Umbilical cord (tissue), 1 donor: ENCODE measurements at regions not wholly inside any gene's neighbourhood (a gene's known extent, or its start where the extent isn't known, plus 50 kb on each side); places are given as distances from the start of the nearest gene placed in this dataset.

Experiments
- DNase-seq: peaks from one replicate; pipeline ENCODE4 v3.0.0-alpha.2; 2015; ENCODE audit warnings: low spot score

DNA sequence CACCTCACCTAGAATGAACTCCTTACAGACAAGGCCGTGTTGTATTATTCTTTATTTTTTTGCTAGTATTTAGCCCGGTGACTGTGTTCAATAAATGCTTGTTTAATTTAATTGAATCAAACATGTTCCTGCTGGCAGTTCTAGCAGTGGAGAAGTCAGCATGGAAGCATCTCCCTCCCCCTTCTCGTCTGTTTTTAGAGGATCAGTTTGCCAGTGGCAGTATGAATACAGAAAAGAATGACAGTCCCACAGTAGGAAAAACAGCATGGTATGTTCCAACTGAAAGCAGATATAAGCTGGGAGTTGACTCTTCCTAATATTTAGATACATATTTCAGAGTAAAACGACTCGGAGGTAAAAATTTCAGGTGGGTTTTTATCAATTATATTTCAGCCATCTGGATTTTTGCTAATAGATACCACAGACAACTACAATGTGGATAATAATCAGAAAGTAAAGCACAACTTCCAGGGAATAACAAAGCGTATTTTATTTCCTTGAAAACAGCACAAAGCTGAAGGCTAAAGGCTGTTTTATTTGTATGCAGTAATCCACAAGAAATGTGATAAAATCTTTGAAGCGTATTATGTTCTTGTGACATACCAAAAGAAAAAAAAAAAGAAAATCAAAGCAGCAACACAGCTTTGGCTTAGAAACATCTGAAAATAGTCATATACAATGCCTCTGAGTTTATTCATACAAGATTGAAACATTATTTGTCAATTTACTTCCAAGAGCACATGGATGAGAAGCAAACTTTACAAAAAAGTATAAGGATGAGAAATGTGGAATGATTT, 244.5 kb upstream of the KCNMB2 start:
- DNase-seq = no peak

- no peak for DNase-seq
Observed at GRCh38 chr3:178295292-178295912, 240.8 kb upstream of the KCNMB2 start.

GRCh38 chr3:178297199-178297598, 239.0 kb upstream of the KCNMB2 start:
- DNase-seq = no peak

- DNase-seq = no peak
Observed at GRCh38 chr3:178297740-178298139, 238.5 kb upstream of the KCNMB2 start.

DNA sequence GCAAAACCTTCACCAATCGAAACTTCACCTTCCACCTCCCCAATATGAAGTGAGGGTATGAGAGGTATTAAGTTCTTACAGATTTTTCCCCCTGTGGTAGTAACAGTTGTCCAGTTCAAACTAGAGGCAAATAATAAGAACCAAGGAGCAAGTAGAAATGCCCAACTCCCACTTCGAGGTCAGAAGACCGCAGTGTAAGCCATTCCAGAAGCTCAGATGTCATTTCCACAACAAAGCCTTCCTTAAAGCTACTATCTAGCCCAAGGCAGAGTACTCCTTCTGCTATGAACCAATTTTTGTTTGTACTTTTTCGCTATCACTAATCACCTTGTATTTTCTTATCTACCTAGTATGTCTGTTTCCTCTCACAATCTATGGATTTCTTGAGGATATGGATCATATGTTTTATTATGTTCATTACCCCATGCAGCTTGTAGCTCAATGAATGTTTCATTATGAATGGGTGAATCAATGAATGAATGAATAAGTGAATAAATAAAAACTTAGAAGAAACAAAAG, 235.7 kb upstream of the KCNMB2 start:
- DNase-seq = no peak

GRCh38 chr3:178302966-178303930, 233.0 kb upstream of the KCNMB2 start:
- no peak for DNase-seq

GRCh38 chr3:178304758-178305467, 231.3 kb upstream of the KCNMB2 start:
- DNase-seq = no peak

- DNase-seq = no peak
Observed at GRCh38 chr3:178306432-178307115, 229.7 kb upstream of the KCNMB2 start.

GRCh38 chr3:178308771-178309170, 227.5 kb upstream of the KCNMB2 start:
- no peak for DNase-seq

DNA sequence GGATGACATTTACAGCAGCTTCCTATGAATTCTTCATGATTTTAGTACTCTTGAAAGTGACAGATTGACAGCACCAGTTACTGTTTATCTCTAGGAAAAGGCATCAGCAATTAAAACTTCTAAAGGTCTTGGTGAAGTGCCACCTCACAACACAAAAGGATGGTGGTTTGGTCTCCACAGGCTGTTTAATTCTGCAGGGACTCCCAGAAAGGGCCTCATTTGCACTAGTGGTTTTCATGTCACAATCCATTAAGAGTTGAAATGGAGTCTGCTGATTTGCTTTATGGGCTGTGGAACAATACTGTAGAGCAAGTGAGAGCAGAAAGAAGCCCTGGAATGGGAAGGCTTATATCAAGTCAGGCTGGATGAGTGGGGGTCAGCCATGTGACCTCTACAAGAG, 225.3 kb upstream of the KCNMB2 start:
- DNase-seq = no peak

GRCh38 chr3:178313716-178314115, 222.5 kb upstream of the KCNMB2 start:
- DNase-seq = no peak

DNA sequence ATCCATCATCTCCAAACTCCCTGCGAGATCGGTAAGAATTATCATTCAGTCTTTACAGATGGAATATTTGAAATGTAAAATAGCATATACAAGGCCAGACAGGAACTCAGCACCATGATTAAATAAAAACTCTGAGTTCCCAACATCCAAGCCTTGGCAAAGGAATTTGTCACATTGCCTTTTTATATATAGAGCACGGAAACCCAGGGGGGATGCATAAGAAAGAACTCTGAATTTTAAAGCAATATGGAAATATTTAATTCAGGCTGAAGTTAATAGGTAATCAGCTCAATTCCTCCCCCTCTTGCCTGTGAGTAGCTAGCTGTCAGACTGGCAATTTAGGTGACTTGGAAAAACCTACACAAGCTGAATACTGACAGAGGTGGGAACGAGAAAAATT, 217.9 kb upstream of the KCNMB2 start:
- DNase-seq = no peak

- DNase-seq = no peak
Observed at GRCh38 chr3:178318941-178319816, 217.1 kb upstream of the KCNMB2 start.

DNA sequence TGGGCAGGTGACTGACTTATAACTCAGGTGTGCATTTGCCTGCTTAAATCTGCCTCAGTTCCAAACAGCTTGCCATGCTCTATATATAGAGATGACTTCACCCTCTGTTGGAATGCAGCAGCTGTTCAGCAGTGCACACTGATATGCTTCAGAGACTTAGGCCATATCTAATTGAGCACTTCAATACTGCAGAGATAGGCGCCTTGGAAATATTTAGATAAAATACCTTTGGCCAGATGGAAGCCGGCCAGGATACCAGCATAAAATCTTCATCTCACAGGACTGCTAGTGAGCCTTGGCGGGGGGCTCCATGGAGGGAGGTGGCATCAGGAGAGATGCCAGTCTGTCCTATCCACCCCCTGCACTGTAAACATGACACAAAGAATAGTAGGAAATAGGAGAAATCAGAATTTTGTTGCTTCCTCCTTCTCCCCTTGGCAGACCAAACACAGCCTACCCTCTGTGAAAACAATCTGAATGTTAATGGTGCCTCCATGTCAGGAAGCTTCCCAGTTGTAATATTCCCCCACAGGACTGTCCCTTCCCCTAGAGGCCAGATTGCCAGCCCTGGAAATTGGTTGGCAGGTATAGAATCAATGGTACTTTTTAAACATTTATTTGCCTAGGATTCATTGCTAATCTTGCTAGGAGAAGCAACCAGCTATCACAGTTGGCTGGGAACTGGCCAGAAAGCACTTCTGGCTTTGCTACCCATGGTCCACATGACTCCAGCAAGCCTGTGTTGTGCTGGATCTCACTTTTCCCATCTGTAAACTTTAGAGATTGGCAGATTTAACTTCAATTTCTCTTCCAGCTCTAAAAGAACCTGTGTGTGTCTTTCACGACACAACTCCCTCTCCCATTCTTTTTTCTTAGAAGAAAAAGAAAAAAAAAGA, 215.5 kb upstream of the KCNMB2 start:
- DNase-seq = peak; percentile 88

DNA sequence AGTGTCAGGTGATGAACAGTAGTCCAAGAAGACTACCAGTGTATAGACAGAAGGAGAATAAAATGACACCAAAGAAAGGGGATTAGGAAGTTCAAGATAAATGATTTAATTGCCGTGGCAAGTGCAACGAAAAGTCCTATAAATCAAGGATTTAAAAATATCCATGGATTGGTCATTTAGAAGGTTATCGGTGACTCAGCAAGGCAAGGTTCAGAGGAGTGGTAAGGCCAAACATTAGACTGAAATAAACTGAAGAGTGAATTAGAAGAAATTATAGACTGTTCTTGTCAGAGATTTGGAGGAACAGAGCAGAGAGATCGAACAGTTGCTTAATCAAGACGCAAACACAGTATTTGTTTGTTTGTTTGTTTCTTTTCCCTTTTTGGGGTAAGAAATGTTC, 211.9 kb upstream of the KCNMB2 start:
- DNase-seq = no peak

GRCh38 chr3:178325330-178325729, 210.9 kb upstream of the KCNMB2 start:
- peak; percentile 69 for DNase-seq

- peak; percentile 33 for DNase-seq
Observed at GRCh38 chr3:178329936-178330335, 206.3 kb upstream of the KCNMB2 start.

- no peak for DNase-seq
Observed at GRCh38 chr3:178334239-178334638, 202.0 kb upstream of the KCNMB2 start.

- DNase-seq = no peak
Observed at GRCh38 chr3:178336336-178336735, 199.9 kb upstream of the KCNMB2 start.
